ENCODE measurements at regions not wholly inside any gene's neighbourhood (a gene's known extent, or its start where the extent isn't known, plus 50 kb on each side); places are given as distances from the start of the nearest gene placed in this dataset.

DNA sequence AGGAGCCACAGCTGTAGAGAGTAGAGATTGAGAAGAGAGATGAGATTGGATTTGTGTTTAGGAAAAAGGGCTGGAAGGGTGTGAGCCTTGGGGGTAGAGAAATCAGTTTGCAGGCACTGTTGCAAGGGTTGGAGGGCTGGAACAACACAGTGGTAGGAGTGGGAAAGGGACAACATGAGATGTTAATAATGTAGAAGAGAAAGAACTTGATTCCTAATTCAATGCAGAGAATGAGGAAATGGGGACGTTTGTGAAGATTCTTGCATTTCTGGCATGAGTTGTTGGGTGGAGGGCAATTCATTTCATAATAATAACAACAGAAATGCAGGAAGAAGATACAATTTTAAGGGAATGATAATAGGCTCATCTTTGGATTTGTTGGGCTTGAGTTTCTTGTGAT is 141.4 kb upstream of the TBX18 start:
- H3K27me3 Mint-ChIP-seq (ENCODE audit: low read depth), result no peaks in the 10 kb centered on the region
- Histone ChIP-seq H3K18ac (ENCODE audit: insufficient read length, low read depth, low read length) (no peak overlapping the region), H2BK5ac (ENCODE audit: insufficient read length, low read length) (no peak overlapping the region), H3K14ac (ENCODE audit: insufficient read depth, low read length) (no peak overlapping the region), H2AFZ (ENCODE audit: low read length) (no peak overlapping the region), H3K9ac (ENCODE audit: extremely low read depth, insufficient read length, low read length) (no peak overlapping the region), H3K79me2 (ENCODE audit: insufficient read depth, low read length) (no peaks in the 10 kb centered on the region), H2BK15ac (ENCODE audit: low read depth, low read length) (no peak overlapping the region), H4K20me1 (ENCODE audit: control insufficient read depth, insufficient read depth, insufficient read length) (no peaks in the 10 kb centered on the region), H4K5ac (ENCODE audit: insufficient read length, low read depth, low read length) (no peak overlapping the region), H3K23ac (ENCODE audit: insufficient read length, low read depth, low read length) (no peak overlapping the region), H3K23me2 (ENCODE audit: insufficient read length, low read depth, low read length, poor library complexity, severe bottlenecking) (no peaks in the 10 kb centered on the region), H2BK120ac (ENCODE audit: low read depth, low read length, poor library complexity, severe bottlenecking) (no peak overlapping the region), H2BK20ac (ENCODE audit: low read depth, low read length, poor library complexity, severe bottlenecking) (no peak overlapping the region), H3K4ac (ENCODE audit: low read depth, low read length) (no peak overlapping the region), H4K8ac (replicated peaks; ENCODE audit: insufficient read length, low read depth, low read length) (no peak overlapping the region), H3K27me3 (ENCODE audit: insufficient read depth, low read length) (no peaks in the 10 kb centered on the region), H3K79me1 (ENCODE audit: insufficient read depth, low read depth, low read length, poor library complexity, severe bottlenecking) (no peaks in the 10 kb centered on the region), H4K91ac (ENCODE audit: insufficient read length, low read depth, low read length) (no peak overlapping the region), H3T11ph (ENCODE audit: low read length) (no peak overlapping the region), H3K4me1 (ENCODE audit: insufficient read depth, low read length) (no peaks in the 10 kb centered on the region), H3K27ac (ENCODE audit: insufficient read length, low read depth, low read length) (no peak overlapping the region), H2AK5ac (ENCODE audit: insufficient read length, low read length) (no peak overlapping the region), H3K4me2 (ENCODE audit: insufficient read depth, insufficient read length, low read length) (no peak overlapping the region), H3K9me3 (ENCODE audit: control insufficient read depth, low read depth, low read length) (no peaks in the 10 kb centered on the region), H3K56ac (ENCODE audit: insufficient read length, low read depth, low read length) (no peak overlapping the region), H2BK12ac (ENCODE audit: insufficient read length, low read depth, low read length) (no peak overlapping the region)
- no peak overlapping the region for H3K27ac Mint-ChIP-seq
- TF ChIP-seq, protein P1, sequence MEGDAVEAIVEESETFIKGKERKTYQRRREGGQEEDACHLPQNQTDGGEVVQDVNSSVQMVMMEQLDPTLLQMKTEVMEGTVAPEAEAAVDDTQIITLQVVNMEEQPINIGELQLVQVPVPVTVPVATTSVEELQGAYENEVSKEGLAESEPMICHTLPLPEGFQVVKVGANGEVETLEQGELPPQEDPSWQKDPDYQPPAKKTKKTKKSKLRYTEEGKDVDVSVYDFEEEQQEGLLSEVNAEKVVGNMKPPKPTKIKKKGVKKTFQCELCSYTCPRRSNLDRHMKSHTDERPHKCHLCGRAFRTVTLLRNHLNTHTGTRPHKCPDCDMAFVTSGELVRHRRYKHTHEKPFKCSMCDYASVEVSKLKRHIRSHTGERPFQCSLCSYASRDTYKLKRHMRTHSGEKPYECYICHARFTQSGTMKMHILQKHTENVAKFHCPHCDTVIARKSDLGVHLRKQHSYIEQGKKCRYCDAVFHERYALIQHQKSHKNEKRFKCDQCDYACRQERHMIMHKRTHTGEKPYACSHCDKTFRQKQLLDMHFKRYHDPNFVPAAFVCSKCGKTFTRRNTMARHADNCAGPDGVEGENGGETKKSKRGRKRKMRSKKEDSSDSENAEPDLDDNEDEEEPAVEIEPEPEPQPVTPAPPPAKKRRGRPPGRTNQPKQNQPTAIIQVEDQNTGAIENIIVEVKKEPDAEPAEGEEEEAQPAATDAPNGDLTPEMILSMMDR (conservative IDR thresholded peaks at IDR 0.05), result no peak
- peaks cover 3% of the 10 kb centered on the region in 2 experiments for H3K4me1 Mint-ChIP-seq
- no peaks in the 10 kb centered on the region for H3K9me3 Mint-ChIP-seq
- no peaks in the 10 kb centered on the region for H3K36me3 Mint-ChIP-seq (ENCODE audit: insufficient read depth in 1 of 3, low read depth in 3 of 3)
- no CpG with 5 or more reads among the region's 1 CpG for WGBS (ENCODE audit: extremely low coverage, insufficient read length, low lambda C conversion rate)
- H3K4me3 Mint-ChIP-seq, result no peak overlapping the region
- no peak for DNase-seq

All from H9 (cell line).